ENCODE measurements at regions not wholly inside any gene's neighbourhood (a gene's known extent, or its start where the extent isn't known, plus 50 kb on each side); places are given as distances from the start of the nearest gene placed in this dataset.

DNA sequence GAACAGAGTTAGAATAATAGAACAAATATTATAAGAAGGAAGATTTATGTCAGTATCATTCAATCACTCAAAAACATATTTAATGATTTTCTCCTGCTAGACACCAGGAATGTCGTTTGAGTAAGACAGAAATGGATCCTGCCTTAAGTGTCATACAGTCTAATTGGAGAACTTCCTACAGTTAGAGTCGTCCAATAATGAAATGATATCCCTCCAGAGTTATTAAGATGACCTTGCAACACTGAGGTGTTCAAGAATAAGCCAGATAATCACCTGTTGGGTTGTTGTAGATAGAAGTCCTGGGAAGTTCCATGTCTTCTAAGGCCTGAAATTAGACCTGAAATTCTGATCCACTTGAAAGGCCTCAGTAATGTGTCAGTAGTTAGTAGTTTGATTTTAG is 132.3 kb downstream of the SLC38A4 start:
- Histone ChIP-seq H3K36me3 (ENCODE audit: low read depth, low read length) (no peaks in the 10 kb centered on the region), H2AFZ (ENCODE audit: low read length) (no peak overlapping the region), H3K9ac (ENCODE audit: low read length) (no peak overlapping the region), H3K4me2 (ENCODE audit: low read length) (no peak overlapping the region), H4K20me1 (ENCODE audit: low read length) (no peaks in the 10 kb centered on the region), H3K27me3 (ENCODE audit: low read length) (no peaks in the 10 kb centered on the region), H3K27ac (ENCODE audit: low read length) (no peak overlapping the region), H3K9me2 (replicated peaks; ENCODE audit: low read length) (no peaks in the 10 kb centered on the region), H3K4me3 (ENCODE audit: low read length) (no peak overlapping the region), H3K4me1 (ENCODE audit: insufficient read depth, low read length) (no peaks in the 10 kb centered on the region), H3K9me3 (ENCODE audit: low read length) (no peaks in the 10 kb centered on the region), H3K79me2 (ENCODE audit: low read length) (no peaks in the 10 kb centered on the region), H3F3A (ENCODE audit: low read length, unreplicated experiment) (no peaks in the 10 kb centered on the region)
- TF ChIP-seq EZH2phosphoT487 (IDR thresholded peaks at IDR 0.05; ENCODE audit: borderline replicate concordance, low read length), result no peak
- TF ChIP-seq EZH2 (IDR thresholded peaks at IDR 0.05; ENCODE audit: low read length, unreplicated experiment), result no peak
- TF ChIP-seq, protein P1, sequence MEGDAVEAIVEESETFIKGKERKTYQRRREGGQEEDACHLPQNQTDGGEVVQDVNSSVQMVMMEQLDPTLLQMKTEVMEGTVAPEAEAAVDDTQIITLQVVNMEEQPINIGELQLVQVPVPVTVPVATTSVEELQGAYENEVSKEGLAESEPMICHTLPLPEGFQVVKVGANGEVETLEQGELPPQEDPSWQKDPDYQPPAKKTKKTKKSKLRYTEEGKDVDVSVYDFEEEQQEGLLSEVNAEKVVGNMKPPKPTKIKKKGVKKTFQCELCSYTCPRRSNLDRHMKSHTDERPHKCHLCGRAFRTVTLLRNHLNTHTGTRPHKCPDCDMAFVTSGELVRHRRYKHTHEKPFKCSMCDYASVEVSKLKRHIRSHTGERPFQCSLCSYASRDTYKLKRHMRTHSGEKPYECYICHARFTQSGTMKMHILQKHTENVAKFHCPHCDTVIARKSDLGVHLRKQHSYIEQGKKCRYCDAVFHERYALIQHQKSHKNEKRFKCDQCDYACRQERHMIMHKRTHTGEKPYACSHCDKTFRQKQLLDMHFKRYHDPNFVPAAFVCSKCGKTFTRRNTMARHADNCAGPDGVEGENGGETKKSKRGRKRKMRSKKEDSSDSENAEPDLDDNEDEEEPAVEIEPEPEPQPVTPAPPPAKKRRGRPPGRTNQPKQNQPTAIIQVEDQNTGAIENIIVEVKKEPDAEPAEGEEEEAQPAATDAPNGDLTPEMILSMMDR (conservative IDR thresholded peaks at IDR 0.05; ENCODE audit: low read depth, low read length), result no peak
- no peak for ATAC-seq
- ChIA-PET CTCF (no interaction called here), POLR2A (ENCODE audit: unreplicated experiment) (no interaction called here)
- no peak for DNase-seq
- intact Hi-C loops (cut with micrococcal nuclease), result no loop called here
- BruUV-seq (replicated peaks), result no TSS peak

GRCh38 chr12:46693034-46693433 is 132.8 kb downstream of the SLC38A4 start:
- Histone ChIP-seq H3K9me3 (ENCODE audit: low read length) (no peaks in the 10 kb centered on the region), H3K27ac (ENCODE audit: low read length) (no peak overlapping the region), H3K4me1 (ENCODE audit: insufficient read depth, low read length) (no peaks in the 10 kb centered on the region), H3K4me2 (ENCODE audit: low read length) (no peak overlapping the region), H3K79me2 (ENCODE audit: low read length) (no peaks in the 10 kb centered on the region), H4K20me1 (ENCODE audit: low read length) (no peaks in the 10 kb centered on the region), H3K36me3 (ENCODE audit: low read depth, low read length) (no peaks in the 10 kb centered on the region), H3K9me2 (replicated peaks; ENCODE audit: low read length) (no peaks in the 10 kb centered on the region), H3K27me3 (ENCODE audit: low read length) (no peaks in the 10 kb centered on the region), H2AFZ (ENCODE audit: low read length) (no peak overlapping the region), H3F3A (ENCODE audit: low read length, unreplicated experiment) (no peaks in the 10 kb centered on the region), H3K9ac (ENCODE audit: low read length) (no peak overlapping the region), H3K4me3 (ENCODE audit: low read length) (no peak overlapping the region)
- ChIA-PET POLR2A (ENCODE audit: unreplicated experiment) (no interaction called here), CTCF (no interaction called here)
- intact Hi-C loops (cut with micrococcal nuclease), result no loop called here
- BruUV-seq (replicated peaks), result no TSS peak
- TF ChIP-seq, protein P1 (conservative IDR thresholded peaks at IDR 0.05; ENCODE audit: low read depth, low read length), result no peak
- TF ChIP-seq EZH2 (IDR thresholded peaks at IDR 0.05; ENCODE audit: low read length, unreplicated experiment) (no peak), EZH2phosphoT487 (IDR thresholded peaks at IDR 0.05; ENCODE audit: borderline replicate concordance, low read length) (no peak)
- DNase-seq, result no peak
- ATAC-seq, result no peak

DNA sequence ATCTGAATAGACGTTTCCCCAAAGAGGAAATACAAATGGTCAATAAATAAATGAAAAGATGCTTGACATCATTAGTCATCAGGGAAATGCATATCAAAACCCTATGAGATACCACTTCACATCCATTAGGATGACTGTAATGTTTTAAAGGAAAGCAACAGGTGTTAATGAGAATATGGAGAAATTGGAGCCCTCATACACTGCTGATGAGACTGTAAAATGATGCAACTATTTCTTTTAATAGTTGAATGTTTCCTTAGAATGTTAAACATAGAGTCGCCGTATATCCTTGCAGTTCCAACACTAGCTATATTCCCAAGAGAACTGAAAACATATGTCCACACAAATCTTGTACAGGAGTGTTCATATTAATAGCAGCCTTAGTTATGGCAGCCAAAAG is 133.2 kb downstream of the SLC38A4 start:
- no peaks in the 10 kb centered on the region for H3K27me3 ChIP-seq (ENCODE audit: low read length)
- H3K27ac ChIP-seq (ENCODE audit: low read length), result no peak overlapping the region
- H3K4me1 ChIP-seq (ENCODE audit: insufficient read depth, low read length), result no peaks in the 10 kb centered on the region
- TF ChIP-seq, protein P1 (conservative IDR thresholded peaks at IDR 0.05; ENCODE audit: low read depth, low read length), result no peak
- TF ChIP-seq EZH2phosphoT487 (IDR thresholded peaks at IDR 0.05; ENCODE audit: borderline replicate concordance, low read length), result no peak
- TF ChIP-seq EZH2 (IDR thresholded peaks at IDR 0.05; ENCODE audit: low read length, unreplicated experiment), result no peak
- BruUV-seq (replicated peaks), result no TSS peak
- H4K20me1 ChIP-seq (ENCODE audit: low read length), result no peaks in the 10 kb centered on the region
- H3K36me3 ChIP-seq (ENCODE audit: low read depth, low read length), result no peaks in the 10 kb centered on the region
- no peak overlapping the region for H3K9ac ChIP-seq (ENCODE audit: low read length)
- DNase-seq (no peak), ATAC-seq (no peak)
- no peaks in the 10 kb centered on the region for H3K9me2 ChIP-seq (replicated peaks; ENCODE audit: low read length)
- no peaks in the 10 kb centered on the region for H3F3A ChIP-seq (ENCODE audit: low read length, unreplicated experiment)
- no peak overlapping the region for H2AFZ ChIP-seq (ENCODE audit: low read length)
- ChIA-PET CTCF (no interaction called here), POLR2A (ENCODE audit: unreplicated experiment) (no interaction called here)
- H3K9me3 ChIP-seq (ENCODE audit: low read length), result no peaks in the 10 kb centered on the region
- intact Hi-C loops (cut with micrococcal nuclease), result no loop called here
- H3K4me2 ChIP-seq (ENCODE audit: low read length), result no peak overlapping the region
- no peak overlapping the region for H3K4me3 ChIP-seq (ENCODE audit: low read length)
- H3K79me2 ChIP-seq (ENCODE audit: low read length), result no peaks in the 10 kb centered on the region

Measured in PC-3 (cell line).